Heart left ventricle (tissue), 13 donors: ENCODE measurements at regions not wholly inside any gene's neighbourhood (a gene's known extent, or its start where the extent isn't known, plus 50 kb on each side); places are given as distances from the start of the nearest gene placed in this dataset.

Experiments
- POLR2A ChIP-seq, 2 donors: fragments of 450-650 bp; IDR thresholded peaks; one replicate each; pipeline ENCODE4 v1.6.1; 2017; ENCODE audit warnings: antibody characterized with exemption in 2 of 2, mild to moderate bottlenecking in 2 of 2, moderate library complexity in 2 of 2
- TF ChIP-seq, protein P1 (sequence below), 12 donors: fragments of 200-600 bp; sonication (generic) in 4 of 12; IDR thresholded peaks; one replicate each; pipeline versions ENCODE4 v1.5.0 to v1.8.0; 2018 to 2022; ENCODE audit warnings: antibody characterized with exemption in 12 of 12, mild to moderate bottlenecking in 5 of 12
- donor health status: ischemic (EF 13 %, LVEDD 7.1; RV severe dilation, severe dysfunction).
- donor health status: DM: no; HTN: yes; CAD: no.
- donor health status: DM: no; HTN: no; CAD: no.
- donor health status: ischemic (EF 25% LVEDD 6.9; RV normal size, moderate dysfunction).
- donor health status: ischemic (EF 25% LVEDD 5.7; RV mildly dilated, moderate dysfunction).
- donor health status: ischemic (EF 35%, LVEDD 5.7; RV mildly dilated, moderate dysfunction).
- donor health status: nonischemic (EF 11% LVEDD 7.7; RV severe dilation, severe dysfunction).
- donor health status: DM: yes; HTN: yes; CAD: no.
- donor health status: PGD.
- donor health status: ischemic (EF 29% LVEDD 5.4; RV normal size, mild dysfunction).
- donor health status: nonischemic (EF 23%, LVEDD 6.1; RV moderate dilation, normal function).

- no peak for TF ChIP-seq POLR2A (IDR thresholded peaks at IDR 0.05)
- TF ChIP-seq, protein P1, sequence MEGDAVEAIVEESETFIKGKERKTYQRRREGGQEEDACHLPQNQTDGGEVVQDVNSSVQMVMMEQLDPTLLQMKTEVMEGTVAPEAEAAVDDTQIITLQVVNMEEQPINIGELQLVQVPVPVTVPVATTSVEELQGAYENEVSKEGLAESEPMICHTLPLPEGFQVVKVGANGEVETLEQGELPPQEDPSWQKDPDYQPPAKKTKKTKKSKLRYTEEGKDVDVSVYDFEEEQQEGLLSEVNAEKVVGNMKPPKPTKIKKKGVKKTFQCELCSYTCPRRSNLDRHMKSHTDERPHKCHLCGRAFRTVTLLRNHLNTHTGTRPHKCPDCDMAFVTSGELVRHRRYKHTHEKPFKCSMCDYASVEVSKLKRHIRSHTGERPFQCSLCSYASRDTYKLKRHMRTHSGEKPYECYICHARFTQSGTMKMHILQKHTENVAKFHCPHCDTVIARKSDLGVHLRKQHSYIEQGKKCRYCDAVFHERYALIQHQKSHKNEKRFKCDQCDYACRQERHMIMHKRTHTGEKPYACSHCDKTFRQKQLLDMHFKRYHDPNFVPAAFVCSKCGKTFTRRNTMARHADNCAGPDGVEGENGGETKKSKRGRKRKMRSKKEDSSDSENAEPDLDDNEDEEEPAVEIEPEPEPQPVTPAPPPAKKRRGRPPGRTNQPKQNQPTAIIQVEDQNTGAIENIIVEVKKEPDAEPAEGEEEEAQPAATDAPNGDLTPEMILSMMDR (IDR thresholded peaks at IDR 0.05) = no peak
These were observed 638.9 kb downstream of the MID1IP1 start for GRCh38 chrX:39439906-39440798.
